MM.1S (cell line): ENCODE measurements at regions not wholly inside any gene's neighbourhood (a gene's known extent, or its start where the extent isn't known, plus 50 kb on each side); places are given as distances from the start of the nearest gene placed in this dataset.

Experiments used
- DNase-seq: peaks from one replicate; pipeline ENCODE4 v3.0.0-alpha.2; 2015
- H2AFZ ChIP-seq: fragments of 300-600 bp; sonication (generic); 2 replicates; pipeline ENCODE4 v1.6.0; 2016; ENCODE audit warnings: antibody characterized with exemption, low read length
- H3F3A ChIP-seq: fragments of 300-600 bp; sonication (generic); 2 replicates; pipeline ENCODE4 v1.6.1; 2016; ENCODE audit warnings: mild to moderate bottlenecking, antibody characterized with exemption, low read length, moderate library complexity, mixed read lengths; ENCODE audit not compliant: insufficient read depth
- H3K27ac ChIP-seq: fragments of 300-600 bp; sonication (generic); 2 replicates; pipeline ENCODE4 v1.5.1; 2016; ENCODE audit warnings: mild to moderate bottlenecking, low read length
- H3K27me3 ChIP-seq: fragments of 300-600 bp; sonication (generic); replicated peaks from 2 replicates; pipeline ENCODE4 v1.6.0; 2016; ENCODE audit warnings: low read length; ENCODE audit not compliant: insufficient read depth
- H3K36me3 ChIP-seq: fragments of 300-600 bp; sonication (generic); replicated peaks from 2 replicates; pipeline ENCODE4 v1.6.1; 2016; ENCODE audit warnings: mild to moderate bottlenecking, low read length, mixed read lengths; ENCODE audit not compliant: insufficient read depth
- H3K4me1 ChIP-seq: fragments of 300-600 bp; sonication (generic); 2 replicates; pipeline ENCODE4 v1.6.1; 2016; ENCODE audit warnings: low read length, mixed read lengths
- H3K4me2 ChIP-seq: fragments of 300-600 bp; sonication (generic); 2 replicates; pipeline ENCODE4 v1.6.0; 2016; ENCODE audit warnings: low read depth, low read length
- H3K4me3 ChIP-seq: fragments of 300-600 bp; sonication (generic); 2 replicates; pipeline ENCODE4 v1.5.1; 2016; ENCODE audit warnings: low read length, mixed read lengths
- H3K79me2 ChIP-seq: fragments of 300-600 bp; sonication (generic); 2 replicates; pipeline ENCODE4 v1.6.1; 2016; ENCODE audit warnings: mixed run types, low read length, mixed read lengths
- H3K9ac ChIP-seq: fragments of 300-600 bp; sonication (generic); 2 replicates; pipeline ENCODE4 v1.6.1; 2016; ENCODE audit warnings: low read length, mixed read lengths
- H3K9me2 ChIP-seq: fragments of 300-600 bp; sonication (generic); replicated peaks from 2 replicates; pipeline ENCODE4 v1.6.1; 2016; ENCODE audit warnings: mild to moderate bottlenecking, low read length, mixed read lengths; ENCODE audit not compliant: insufficient read depth
- H3K9me3 ChIP-seq: fragments of 300-600 bp; sonication (generic); replicated peaks from 2 replicates; pipeline ENCODE4 v1.6.1; 2016; ENCODE audit warnings: mild to moderate bottlenecking, low read length, mixed read lengths; ENCODE audit not compliant: insufficient read depth
- H4K20me1 ChIP-seq: fragments of 300-600 bp; sonication (generic); 2 replicates; pipeline ENCODE4 v1.6.1; 2016; ENCODE audit warnings: mild to moderate bottlenecking, low read length, moderate library complexity, mixed read lengths; ENCODE audit not compliant: insufficient read depth
- EZH2 ChIP-seq: fragments of 300-600 bp; sonication (generic); optimal IDR thresholded peaks from 2 replicates; pipeline ENCODE3; 2017; ENCODE audit warnings: low read depth, mild to moderate bottlenecking, antibody characterized with exemption, low read length, mixed read lengths
- EZH2phosphoT487 ChIP-seq: fragments of 300-600 bp; sonication (generic); IDR thresholded peaks from 2 replicates; pipeline ENCODE4 v1.6.1; 2018; ENCODE audit warnings: antibody characterized with exemption, low read length
- TF ChIP-seq, protein P1 (sequence below): fragments of 300-600 bp; sonication (generic); IDR thresholded peaks from 2 replicates; pipeline ENCODE4 v1.5.1; 2016; ENCODE audit warnings: antibody characterized with exemption, low read length, mixed read lengths

GRCh38 chr11:127105593-127106541, 105.3 kb upstream of the KIRREL3 start:
- no peaks in the 10 kb centered on the region for H3K9me2 ChIP-seq
- no peak overlapping the region for H3K4me3 ChIP-seq
- H3F3A ChIP-seq = no peaks in the 10 kb centered on the region
- H3K4me1 ChIP-seq = no peaks in the 10 kb centered on the region
- H3K9me3 ChIP-seq = no peaks in the 10 kb centered on the region
- no peaks in the 10 kb centered on the region for H3K27me3 ChIP-seq
- no peak overlapping the region for H3K9ac ChIP-seq
- DNase-seq = no peak
- H3K79me2 ChIP-seq = no peaks in the 10 kb centered on the region
- no peaks in the 10 kb centered on the region for H3K36me3 ChIP-seq
- H4K20me1 ChIP-seq = no peaks in the 10 kb centered on the region
- no peak overlapping the region for H2AFZ ChIP-seq
- no peak overlapping the region for H3K4me2 ChIP-seq
- no peak for TF ChIP-seq EZH2phosphoT487
- no peak for TF ChIP-seq EZH2
- TF ChIP-seq, protein P1, sequence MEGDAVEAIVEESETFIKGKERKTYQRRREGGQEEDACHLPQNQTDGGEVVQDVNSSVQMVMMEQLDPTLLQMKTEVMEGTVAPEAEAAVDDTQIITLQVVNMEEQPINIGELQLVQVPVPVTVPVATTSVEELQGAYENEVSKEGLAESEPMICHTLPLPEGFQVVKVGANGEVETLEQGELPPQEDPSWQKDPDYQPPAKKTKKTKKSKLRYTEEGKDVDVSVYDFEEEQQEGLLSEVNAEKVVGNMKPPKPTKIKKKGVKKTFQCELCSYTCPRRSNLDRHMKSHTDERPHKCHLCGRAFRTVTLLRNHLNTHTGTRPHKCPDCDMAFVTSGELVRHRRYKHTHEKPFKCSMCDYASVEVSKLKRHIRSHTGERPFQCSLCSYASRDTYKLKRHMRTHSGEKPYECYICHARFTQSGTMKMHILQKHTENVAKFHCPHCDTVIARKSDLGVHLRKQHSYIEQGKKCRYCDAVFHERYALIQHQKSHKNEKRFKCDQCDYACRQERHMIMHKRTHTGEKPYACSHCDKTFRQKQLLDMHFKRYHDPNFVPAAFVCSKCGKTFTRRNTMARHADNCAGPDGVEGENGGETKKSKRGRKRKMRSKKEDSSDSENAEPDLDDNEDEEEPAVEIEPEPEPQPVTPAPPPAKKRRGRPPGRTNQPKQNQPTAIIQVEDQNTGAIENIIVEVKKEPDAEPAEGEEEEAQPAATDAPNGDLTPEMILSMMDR = no peak
- H3K27ac ChIP-seq = no peak overlapping the region

GRCh38 chr11:127103586-127104388, 103.2 kb upstream of the KIRREL3 start:
- no peaks in the 10 kb centered on the region for H3K36me3 ChIP-seq
- no peak overlapping the region for H3K9ac ChIP-seq
- no peaks in the 10 kb centered on the region for H3K79me2 ChIP-seq
- H3F3A ChIP-seq = no peaks in the 10 kb centered on the region
- no peak overlapping the region for H3K4me3 ChIP-seq
- no peaks in the 10 kb centered on the region for H3K9me2 ChIP-seq
- H3K27ac ChIP-seq = no peak overlapping the region
- no peaks in the 10 kb centered on the region for H3K27me3 ChIP-seq
- H4K20me1 ChIP-seq = no peaks in the 10 kb centered on the region
- TF ChIP-seq EZH2phosphoT487 = no peak
- TF ChIP-seq EZH2 = no peak
- TF ChIP-seq, protein P1 = no peak
- no peak for DNase-seq
- H3K9me3 ChIP-seq = no peaks in the 10 kb centered on the region
- H2AFZ ChIP-seq = no peak overlapping the region
- no peak overlapping the region for H3K4me2 ChIP-seq
- no peaks in the 10 kb centered on the region for H3K4me1 ChIP-seq

GRCh38 chr11:127098684-127099083, 98.1 kb upstream of the KIRREL3 start:
- no peaks in the 10 kb centered on the region for H3K9me3 ChIP-seq
- H3K9me2 ChIP-seq = no peaks in the 10 kb centered on the region
- H2AFZ ChIP-seq = no peak overlapping the region
- H4K20me1 ChIP-seq = no peaks in the 10 kb centered on the region
- H3K27me3 ChIP-seq = no peaks in the 10 kb centered on the region
- no peaks in the 10 kb centered on the region for H3K79me2 ChIP-seq
- no peak for TF ChIP-seq EZH2
- no peak for TF ChIP-seq EZH2phosphoT487
- TF ChIP-seq, protein P1 = no peak
- no peaks in the 10 kb centered on the region for H3F3A ChIP-seq
- no peak overlapping the region for H3K9ac ChIP-seq
- H3K4me3 ChIP-seq = no peak overlapping the region
- no peak overlapping the region for H3K27ac ChIP-seq
- no peak overlapping the region for H3K4me2 ChIP-seq
- H3K4me1 ChIP-seq = no peaks in the 10 kb centered on the region
- H3K36me3 ChIP-seq = no peaks in the 10 kb centered on the region
- no peak for DNase-seq
